Iris pigment epithelial cell (primary cell): ENCODE measurements at regions not wholly inside any gene's neighbourhood (a gene's known extent, or its start where the extent isn't known, plus 50 kb on each side); places are given as distances from the start of the nearest gene placed in this dataset.
A peak's percentile ranks its signal among the peaks of the same experiment; 100 is the strongest.
"Not testable (repeated sequence)": the region's sequence is repeated elsewhere in the genome, so short reads cannot be mapped to it uniquely, and the experiment has no call there.

Source experiments
- DNase-seq: peaks from one replicate; pipeline ENCODE4 v3.0.0-alpha.2; 2011; ENCODE audit warnings: low read depth

DNA sequence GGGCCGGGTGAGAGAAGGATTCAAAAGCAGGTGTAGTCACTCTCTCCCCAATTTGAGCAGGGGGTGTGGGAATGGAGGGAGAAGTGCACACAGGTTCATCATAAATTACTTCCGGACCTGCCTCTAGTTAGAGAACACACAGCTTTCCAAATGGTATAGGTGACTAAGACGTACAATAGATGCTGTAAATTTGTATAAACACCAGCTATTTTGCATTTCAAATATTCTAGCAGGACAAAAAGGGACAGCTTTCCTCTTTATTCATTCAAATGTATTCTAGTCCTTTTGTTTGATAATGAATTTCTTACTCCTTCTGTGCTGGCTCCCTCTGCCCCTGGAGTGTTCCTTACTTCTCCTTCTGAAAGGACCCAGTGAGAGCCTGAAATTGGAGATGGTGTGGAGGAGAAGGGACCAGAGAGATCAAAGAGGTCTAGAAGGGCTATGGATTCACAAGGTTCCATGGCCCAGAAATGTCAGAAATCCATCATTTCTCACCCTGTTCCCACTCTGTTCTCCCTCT, 53.2 kb upstream of the SH3BP4 start:
- no peak for DNase-seq

- not testable (repeated sequence) for DNase-seq
Observed at GRCh38 chr2:234888442-234888841, 63.4 kb upstream of the SH3BP4 start.

- DNase-seq = no peak
Observed at GRCh38 chr2:234887195-234887594, 64.6 kb upstream of the SH3BP4 start.

DNA sequence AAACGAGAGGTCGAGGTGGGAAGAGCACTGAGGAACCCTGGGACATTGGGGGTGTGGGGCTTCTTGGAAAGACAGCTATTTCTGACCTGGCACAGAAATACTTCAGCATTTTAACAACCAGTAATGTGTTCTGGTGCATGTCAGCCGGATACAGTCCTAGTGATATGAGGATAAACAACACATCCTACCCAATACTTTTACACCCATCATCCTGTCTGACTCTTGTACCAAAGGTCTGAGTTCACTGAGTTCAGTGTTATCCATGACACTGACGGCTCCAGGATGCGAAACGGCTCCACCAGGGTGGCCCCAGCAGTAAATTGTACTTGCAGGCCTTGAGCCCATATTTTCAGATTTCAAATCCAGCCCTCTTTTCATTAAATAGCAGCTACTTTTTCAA, 65.9 kb upstream of the SH3BP4 start:
- no peak for DNase-seq

GRCh38 chr2:234885118-234885517, 66.7 kb upstream of the SH3BP4 start:
- no peak for DNase-seq

GRCh38 chr2:234884591-234884990, 67.2 kb upstream of the SH3BP4 start:
- DNase-seq = no peak

- peak; percentile 91 for DNase-seq
Observed at GRCh38 chr2:234881413-234882241, 70.2 kb upstream of the SH3BP4 start.

DNA sequence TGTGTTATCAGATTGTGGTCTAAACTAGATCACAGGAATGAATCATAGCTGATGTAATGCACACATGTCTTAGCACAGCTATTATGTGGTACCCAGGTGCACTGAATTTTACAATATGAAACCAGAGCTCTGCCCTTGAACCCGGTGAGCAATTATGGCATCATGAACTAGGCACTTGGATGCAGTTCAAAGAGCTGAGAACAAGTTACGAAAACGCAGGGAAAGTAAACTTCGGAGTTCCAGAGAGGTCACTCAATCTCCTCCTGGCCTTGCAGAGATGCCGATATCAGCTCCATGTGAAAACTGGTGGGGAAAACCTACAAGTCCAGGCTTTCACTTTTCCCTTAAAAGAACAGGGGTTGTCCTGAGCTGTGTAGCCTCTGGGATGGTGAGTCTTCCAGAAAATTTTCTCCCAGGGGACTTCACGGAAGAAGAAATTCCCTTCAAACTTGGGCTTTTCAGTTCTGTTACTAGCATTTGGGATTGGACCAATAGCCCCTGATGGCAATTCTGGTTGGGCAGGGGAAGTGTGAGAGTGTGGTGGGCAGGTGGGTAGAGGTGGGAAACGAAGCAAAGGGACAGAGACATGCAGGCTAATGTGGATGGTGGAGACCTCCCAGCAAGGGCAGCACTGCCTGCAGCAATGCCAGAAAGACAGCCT, 71.1 kb upstream of the SH3BP4 start:
- peak; percentile 95 for DNase-seq

- peak; percentile 90 for DNase-seq
Observed at GRCh38 chr2:234879671-234880455, 72.0 kb upstream of the SH3BP4 start.

GRCh38 chr2:234876621-234877020, 75.2 kb upstream of the SH3BP4 start:
- not testable (repeated sequence) for DNase-seq

- no peak for DNase-seq
Observed at GRCh38 chr2:234874347-234875046, 77.3 kb upstream of the SH3BP4 start.

GRCh38 chr2:234873828-234874173, 78.0 kb upstream of the SH3BP4 start:
- DNase-seq = peak; percentile 18

GRCh38 chr2:234873103-234873827, 78.6 kb upstream of the SH3BP4 start:
- no peak for DNase-seq

DNA sequence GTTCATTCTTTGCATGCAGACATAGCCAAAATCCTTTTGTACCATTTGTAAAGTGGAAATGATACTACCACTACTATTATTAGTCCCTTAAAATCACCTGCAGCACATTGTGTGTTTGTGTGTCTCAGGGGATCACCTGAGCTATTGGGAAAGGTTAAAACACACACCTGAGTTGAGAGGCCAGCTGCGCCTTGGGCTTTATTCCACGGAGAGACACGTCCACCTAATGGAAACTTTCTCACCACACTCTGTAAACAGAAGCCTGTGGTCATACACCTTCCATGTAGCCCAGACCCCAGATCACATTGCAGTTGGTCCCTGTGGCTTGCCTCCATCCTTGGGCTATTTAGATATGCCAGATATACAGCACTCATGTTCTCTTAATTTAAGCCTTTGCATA, 81.8 kb upstream of the SH3BP4 start:
- DNase-seq = no peak

GRCh38 chr2:234869164-234869563, 82.7 kb upstream of the SH3BP4 start:
- DNase-seq = no peak

DNA sequence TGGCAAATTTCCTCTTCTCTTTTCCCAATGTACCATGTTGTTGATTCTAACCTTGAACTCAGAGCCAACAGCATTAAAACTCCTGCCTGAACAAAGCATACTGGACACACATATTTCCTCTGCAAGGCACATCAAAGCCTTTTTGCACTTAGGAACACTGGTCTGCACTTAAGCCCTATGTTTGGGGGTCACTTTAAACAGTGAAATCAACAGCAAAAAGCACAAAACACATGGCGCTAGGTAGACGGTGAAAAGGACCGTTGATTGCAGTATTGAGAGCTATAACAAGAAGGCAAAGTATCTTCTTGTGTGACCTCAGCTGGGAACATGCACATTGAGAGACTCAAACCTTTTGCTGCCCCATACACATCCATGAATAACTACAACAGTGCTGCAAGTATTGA, 83.9 kb upstream of the SH3BP4 start:
- no peak for DNase-seq

- no peak for DNase-seq
Observed at GRCh38 chr2:234865586-234865985, 86.2 kb upstream of the SH3BP4 start.

GRCh38 chr2:234865040-234865439, 86.8 kb upstream of the SH3BP4 start:
- no peak for DNase-seq

DNA sequence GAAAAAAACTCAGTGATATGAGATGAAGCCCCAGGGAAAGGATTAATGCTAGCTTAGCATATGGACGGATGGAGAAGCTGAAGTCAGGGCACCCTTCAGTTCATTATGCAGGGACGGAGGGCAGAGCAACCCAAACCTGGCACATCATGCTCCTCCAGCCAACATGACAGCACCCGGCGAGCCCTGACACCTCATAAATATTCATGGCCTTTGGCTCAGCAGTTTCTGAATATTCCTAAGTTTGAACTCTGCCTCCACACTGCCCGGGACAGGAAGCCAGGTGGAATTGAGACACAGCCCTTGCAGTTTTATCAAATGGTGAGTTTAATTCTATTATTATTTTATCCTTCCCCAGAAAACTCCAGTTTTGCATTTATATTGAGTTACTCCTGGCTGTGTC, 87.3 kb upstream of the SH3BP4 start:
- DNase-seq = no peak

DNA sequence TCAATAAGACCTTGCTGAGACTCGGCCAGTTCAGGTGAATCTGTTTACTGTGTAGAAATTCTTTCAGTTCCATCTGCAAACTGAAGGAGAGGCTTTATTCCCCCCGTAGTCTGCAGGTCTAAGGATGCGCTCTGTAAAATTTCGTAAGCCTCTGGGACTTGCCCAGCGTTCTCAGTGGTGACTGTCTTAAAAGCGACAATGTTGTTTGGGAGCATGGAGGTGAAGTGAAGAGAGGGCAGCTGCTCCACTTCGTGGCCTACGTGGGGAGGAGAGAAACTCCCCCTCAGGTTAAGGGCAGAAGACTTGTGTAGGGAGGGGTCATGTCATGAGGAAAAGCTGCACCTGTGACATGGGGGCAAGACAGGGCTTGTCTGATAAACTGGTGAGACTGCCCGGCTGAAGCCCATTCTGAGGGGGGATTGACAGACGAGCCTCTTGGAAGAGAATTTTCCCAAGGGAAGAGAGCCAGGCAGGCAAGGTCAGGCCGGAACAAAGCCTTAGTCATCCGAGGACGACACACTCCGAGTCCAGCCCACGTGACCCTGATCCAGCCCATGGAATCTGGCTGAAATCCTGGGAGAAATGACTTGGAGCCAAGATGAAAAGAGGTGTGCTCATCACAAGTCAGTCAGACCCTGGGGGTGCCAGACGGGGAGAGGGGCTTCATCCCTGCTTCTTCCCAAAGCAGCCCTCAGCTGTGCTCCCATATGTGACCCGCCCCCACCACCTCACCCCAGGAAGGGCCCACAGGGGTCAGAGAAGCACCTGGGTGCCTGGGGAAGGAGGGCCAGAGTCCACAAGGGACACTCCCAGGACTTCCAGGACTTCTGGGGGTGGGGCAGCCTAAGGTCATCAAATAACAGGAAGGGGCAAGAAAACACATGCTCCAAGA, 88.5 kb upstream of the SH3BP4 start:
- DNase-seq = peak; percentile 55
